HEK293T (cell line): ENCODE measurements at regions not wholly inside any gene's neighbourhood (a gene's known extent, or its start where the extent isn't known, plus 50 kb on each side); places are given as distances from the start of the nearest gene placed in this dataset.

ENCODE experiments used
- CTCF ChIA-PET: fragments of 350-600 bp; formaldehyde crosslinking; extraction: SDS; loops from one replicate; lab custom pipeline; 2021; ENCODE audit warnings: antibody characterized with exemption, inconsistent platforms; lab: Yijun Ruan, JAX
- POLR2A ChIA-PET: fragments of 350-600 bp; formaldehyde crosslinking; extraction: SDS; loops from one replicate; lab custom pipeline; 2020; ENCODE audit warnings: antibody characterized with exemption, inconsistent platforms; lab: Yijun Ruan, JAX
- DNase-seq: peaks from one replicate; pipeline ENCODE4 v3.0.0; 2012; ENCODE audit warnings: mixed read lengths; ENCODE audit errors: extremely low spot score
- ARNT ChIP-seq: fragments of 450-650 bp; IDR thresholded peaks from 2 replicates; pipeline ENCODE4 v1.6.1; 2017; ENCODE audit warnings: mild to moderate bottlenecking
- BHLHE40 ChIP-seq: fragments of 450-650 bp; IDR thresholded peaks from 2 replicates; pipeline ENCODE4 v1.6.1; 2016; ENCODE audit warnings: mild to moderate bottlenecking, moderate library complexity, borderline replicate concordance
- CTBP1 ChIP-seq: fragments of 450-650 bp; IDR thresholded peaks from 2 replicates; pipeline ENCODE4 v1.6.1; 2016; ENCODE audit warnings: borderline replicate concordance
- ELF4 ChIP-seq: fragments of 450-650 bp; IDR thresholded peaks from 2 replicates; pipeline ENCODE4 v1.6.1; 2017; ENCODE audit warnings: antibody characterized with exemption
- FOXA1 ChIP-seq: fragments of 450-650 bp; IDR thresholded peaks from 2 replicates; pipeline ENCODE4 v1.6.1; 2016; ENCODE audit warnings: mild to moderate bottlenecking
- FOXK2 ChIP-seq: fragments of 450-650 bp; IDR thresholded peaks from 2 replicates; pipeline ENCODE4 v1.6.1; 2016; ENCODE audit warnings: mild to moderate bottlenecking
- FOXM1 ChIP-seq: fragments of 450-650 bp; IDR thresholded peaks from 2 replicates; pipeline ENCODE4 v1.6.1; 2017; ENCODE audit warnings: mild to moderate bottlenecking, borderline replicate concordance
- HDGF ChIP-seq: fragments of 450-650 bp; IDR thresholded peaks from 2 replicates; pipeline ENCODE4 v1.6.1; 2017; ENCODE audit warnings: antibody characterized with exemption, borderline replicate concordance
- L3MBTL2 ChIP-seq: fragments of 450-650 bp; conservative IDR thresholded peaks from 2 replicates; pipeline ENCODE4 v1.6.1; 2016; ENCODE audit warnings: mild to moderate bottlenecking
- LEF1 ChIP-seq: fragments of 450-650 bp; IDR thresholded peaks from 2 replicates; pipeline ENCODE4 v1.6.1; 2017; ENCODE audit warnings: mild to moderate bottlenecking, borderline replicate concordance
- NFRKB ChIP-seq: fragments of 450-650 bp; IDR thresholded peaks from 2 replicates; pipeline ENCODE4 v1.6.1; 2016; ENCODE audit warnings: mild to moderate bottlenecking, moderate library complexity
- PKNOX1 ChIP-seq: fragments of 450-650 bp; IDR thresholded peaks from 2 replicates; pipeline ENCODE4 v1.6.1; 2016
- SP1 ChIP-seq: fragments of 450-650 bp; IDR thresholded peaks from 2 replicates; pipeline ENCODE4 v1.6.1; 2017
- SUZ12 ChIP-seq: fragments of 450-650 bp; IDR thresholded peaks from 2 replicates; pipeline ENCODE4 v1.6.1; 2016; ENCODE audit warnings: mild to moderate bottlenecking
- TARDBP ChIP-seq: fragments of 450-650 bp; IDR thresholded peaks from 2 replicates; pipeline ENCODE4 v1.6.1; 2016
- ZNF384 ChIP-seq: fragments of 450-650 bp; IDR thresholded peaks from 2 replicates; pipeline ENCODE4 v1.6.1; 2016

GRCh38 chr2:34345030-34345429 is 745.9 kb upstream of the FAM98A start:
- no peak for DNase-seq
- no peak for TF ChIP-seq PKNOX1
- no peak for TF ChIP-seq FOXA1
- no peak for TF ChIP-seq SUZ12
- TF ChIP-seq TARDBP, result no peak
- no peak for TF ChIP-seq SP1
- no peak for TF ChIP-seq ARNT
- no peak for TF ChIP-seq NFRKB
- TF ChIP-seq L3MBTL2, result no peak
- no peak for TF ChIP-seq HDGF
- TF ChIP-seq FOXM1, result no peak
- no peak for TF ChIP-seq LEF1
- TF ChIP-seq ELF4, result no peak
- TF ChIP-seq BHLHE40, result no peak
- TF ChIP-seq ZNF384, result no peak
- TF ChIP-seq FOXK2, result no peak
- TF ChIP-seq CTBP1, result no peak
- POLR2A ChIA-PET, result no interaction called here
- CTCF ChIA-PET, result no interaction called here

GRCh38 chr2:34340307-34340706 is 741.2 kb upstream of the FAM98A start:
- ChIA-PET POLR2A (no interaction called here), CTCF (no interaction called here)
- DNase-seq, result no peak
- no peak for TF ChIP-seq ARNT
- no peak for TF ChIP-seq ZNF384
- TF ChIP-seq FOXA1, result no peak
- no peak for TF ChIP-seq NFRKB
- TF ChIP-seq CTBP1, result no peak
- TF ChIP-seq FOXK2, result no peak
- TF ChIP-seq SUZ12, result no peak
- TF ChIP-seq TARDBP, result no peak
- TF ChIP-seq HDGF, result no peak
- TF ChIP-seq L3MBTL2, result no peak
- TF ChIP-seq FOXM1, result no peak
- TF ChIP-seq LEF1, result no peak
- no peak for TF ChIP-seq PKNOX1
- TF ChIP-seq SP1, result no peak
- TF ChIP-seq ELF4, result no peak
- TF ChIP-seq BHLHE40, result no peak

- POLR2A ChIA-PET, result no interaction called here
- TF ChIP-seq LEF1 (no peak), FOXA1 (no peak), SP1 (no peak), ARNT (no peak), CTBP1 (no peak), ELF4 (no peak), FOXK2 (no peak), SUZ12 (no peak), FOXM1 (no peak), TARDBP (no peak), PKNOX1 (no peak), HDGF (no peak), BHLHE40 (no peak), NFRKB (no peak), L3MBTL2 (no peak), ZNF384 (no peak)
- CTCF ChIA-PET, result no interaction called here
- no peak for DNase-seq
These were observed 738.6 kb upstream of the FAM98A start for GRCh38 chr2:34337735-34338134.

- POLR2A ChIA-PET, result no interaction called here
- TF ChIP-seq PKNOX1, result no peak
- TF ChIP-seq SUZ12, result no peak
- no peak for TF ChIP-seq ZNF384
- TF ChIP-seq SP1, result no peak
- TF ChIP-seq FOXK2, result no peak
- no peak for TF ChIP-seq LEF1
- no peak for TF ChIP-seq ELF4
- no peak for TF ChIP-seq L3MBTL2
- no peak for TF ChIP-seq FOXM1
- TF ChIP-seq HDGF, result no peak
- TF ChIP-seq FOXA1, result no peak
- TF ChIP-seq TARDBP, result no peak
- no peak for TF ChIP-seq CTBP1
- no peak for TF ChIP-seq BHLHE40
- no peak for TF ChIP-seq NFRKB
- TF ChIP-seq ARNT, result no peak
- CTCF ChIA-PET, result no interaction called here
- no peak for DNase-seq
These were observed 733.7 kb upstream of the FAM98A start for GRCh38 chr2:34332813-34333212.

GRCh38 chr2:34320056-34320455 is 721.0 kb upstream of the FAM98A start:
- ChIA-PET CTCF (no interaction called here), POLR2A (no interaction called here)
- TF ChIP-seq BHLHE40, result no peak
- no peak for TF ChIP-seq FOXA1
- no peak for TF ChIP-seq CTBP1
- TF ChIP-seq PKNOX1, result no peak
- no peak for TF ChIP-seq ELF4
- no peak for TF ChIP-seq HDGF
- no peak for DNase-seq
